ENCODE measurements at regions not wholly inside any gene's neighbourhood (a gene's known extent, or its start where the extent isn't known, plus 50 kb on each side); places are given as distances from the start of the nearest gene placed in this dataset.

- peaks cover 4% of the 10 kb centered on the region for H3K4me1 Mint-ChIP-seq (ENCODE audit: low read depth)
- no peak overlapping the region for H3K4me3 Mint-ChIP-seq
- no peaks in the 10 kb centered on the region for H3K9me3 Mint-ChIP-seq
- no peaks in the 10 kb centered on the region for H3K36me3 Mint-ChIP-seq (ENCODE audit: low read depth)
- peaks cover 6% of the 10 kb centered on the region for H3K27me3 Mint-ChIP-seq
- no peak overlapping the region for H3K27ac Mint-ChIP-seq
Measured at GRCh38 chr13:111458001-111458531, 137.6 kb downstream of the TEX29 start.

GRCh38 chr13:111458739-111459138, 138.3 kb downstream of the TEX29 start:
- H3K27ac Mint-ChIP-seq, result no peak overlapping the region
- H3K4me3 Mint-ChIP-seq, result no peak overlapping the region
- H3K27me3 Mint-ChIP-seq, result peaks cover 11% of the 10 kb centered on the region
- no peaks in the 10 kb centered on the region for H3K36me3 Mint-ChIP-seq (ENCODE audit: low read depth)
- H3K9me3 Mint-ChIP-seq, result no peaks in the 10 kb centered on the region
- peaks cover 4% of the 10 kb centered on the region for H3K4me1 Mint-ChIP-seq (ENCODE audit: low read depth)

GRCh38 chr13:111459803-111460547, 139.5 kb downstream of the TEX29 start:
- no peak overlapping the region for H3K4me3 Mint-ChIP-seq
- H3K27me3 Mint-ChIP-seq, result peaks cover 9% of the 10 kb centered on the region
- no peaks in the 10 kb centered on the region for H3K9me3 Mint-ChIP-seq
- H3K4me1 Mint-ChIP-seq (ENCODE audit: low read depth), result peaks cover 4% of the 10 kb centered on the region
- H3K27ac Mint-ChIP-seq, result no peak overlapping the region
- no peaks in the 10 kb centered on the region for H3K36me3 Mint-ChIP-seq (ENCODE audit: low read depth)

- Mint-ChIP-seq H3K9me3 (no peaks in the 10 kb centered on the region), H3K4me3 (no peak overlapping the region), H3K36me3 (ENCODE audit: low read depth) (no peaks in the 10 kb centered on the region), H3K27me3 (peaks cover 9% of the 10 kb centered on the region), H3K27ac (no peak overlapping the region), H3K4me1 (ENCODE audit: low read depth) (peaks cover 4% of the 10 kb centered on the region)
Measured at GRCh38 chr13:111460548-111461444, 140.4 kb downstream of the TEX29 start.

DNA sequence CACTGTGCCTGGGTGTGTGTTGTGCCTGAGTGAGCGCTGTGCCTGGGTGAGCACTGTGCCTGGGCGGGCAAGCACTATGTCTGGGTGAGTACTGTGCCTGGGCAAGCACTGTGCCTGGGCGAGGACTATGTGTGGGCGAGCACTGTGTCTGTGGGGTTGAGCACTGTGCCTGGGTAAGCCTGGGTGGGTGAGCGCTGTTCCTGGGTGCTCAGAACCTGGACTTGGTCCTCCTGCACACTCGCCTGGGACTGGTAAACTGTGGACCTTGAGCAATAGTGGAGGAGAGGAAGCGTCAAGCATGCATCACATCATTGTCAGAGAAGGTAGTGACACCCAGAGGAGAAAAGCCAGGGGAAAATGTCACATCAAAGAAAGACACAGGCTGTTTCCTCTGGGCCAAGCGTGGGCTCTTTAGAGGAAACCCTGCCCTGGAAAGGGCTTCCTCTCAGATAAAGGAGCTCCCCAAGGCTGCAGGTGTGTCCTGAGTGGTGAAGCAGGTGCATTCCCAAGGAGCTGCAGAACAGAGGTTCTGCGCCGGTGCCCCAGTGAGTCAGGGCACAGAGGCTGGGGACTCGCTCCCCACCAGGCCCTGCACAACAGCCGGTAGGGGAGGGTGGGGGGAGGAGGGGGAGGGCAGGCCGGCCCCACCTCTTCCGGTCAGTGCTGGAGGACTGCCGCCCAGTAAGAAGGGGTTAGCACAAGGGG, 141.2 kb downstream of the TEX29 start:
- no peaks in the 10 kb centered on the region for H3K36me3 Mint-ChIP-seq (ENCODE audit: low read depth)
- peaks cover 9% of the 10 kb centered on the region for H3K27me3 Mint-ChIP-seq
- no peak overlapping the region for H3K27ac Mint-ChIP-seq
- no peaks in the 10 kb centered on the region for H3K9me3 Mint-ChIP-seq
- no peak overlapping the region for H3K4me3 Mint-ChIP-seq
- H3K4me1 Mint-ChIP-seq (ENCODE audit: low read depth), result peaks cover 4% of the 10 kb centered on the region

DNA sequence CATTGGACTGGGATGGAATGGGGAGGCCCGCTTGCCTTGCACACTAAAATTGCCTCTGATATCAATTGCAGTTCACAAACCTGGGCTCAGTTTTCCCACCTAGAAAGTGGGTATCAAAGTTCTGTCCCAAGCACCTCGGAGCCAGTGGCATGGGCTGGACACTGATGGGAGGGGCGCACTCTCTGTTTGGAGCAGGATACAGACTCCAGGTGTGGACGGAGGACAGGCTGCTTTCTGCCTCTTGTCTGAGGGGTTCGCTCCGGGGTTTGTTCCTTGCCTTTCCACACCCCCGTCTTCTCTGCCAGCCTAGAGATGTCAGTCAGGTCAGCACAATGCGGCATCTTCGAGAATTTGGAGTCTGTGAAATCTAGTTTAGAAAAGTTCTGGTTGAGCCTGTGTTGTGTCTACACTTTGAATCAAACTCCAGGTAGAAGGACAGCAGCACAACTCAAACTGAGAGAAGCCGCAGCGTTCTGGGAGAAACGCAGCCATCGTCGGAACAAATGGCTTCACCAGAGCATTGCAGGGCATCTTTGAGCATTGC, 141.9 kb downstream of the TEX29 start:
- H3K4me1 Mint-ChIP-seq (ENCODE audit: low read depth), result peaks cover 4% of the 10 kb centered on the region

DNA sequence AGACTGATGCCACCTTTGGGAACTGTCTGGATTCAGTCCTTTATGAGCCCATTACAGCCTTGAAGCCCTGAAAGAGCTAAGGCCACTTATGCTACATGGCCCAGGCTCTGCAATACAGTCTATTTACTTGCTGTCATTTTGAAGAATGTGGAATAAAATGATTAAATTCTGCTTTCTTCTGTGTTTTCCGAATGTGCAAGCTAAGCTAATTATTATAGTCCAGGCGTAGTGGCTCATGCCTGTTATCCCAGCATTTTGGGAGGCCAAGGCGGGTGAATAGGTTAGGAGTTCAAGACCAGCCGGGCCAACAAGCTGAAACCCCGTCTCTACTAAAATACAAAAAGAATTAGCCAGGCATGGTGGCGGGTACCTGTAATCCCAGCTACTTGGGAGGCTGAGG, 142.5 kb downstream of the TEX29 start:
- Mint-ChIP-seq H3K36me3 (ENCODE audit: low read depth) (no peaks in the 10 kb centered on the region), H3K27ac (no peak overlapping the region), H3K4me1 (ENCODE audit: low read depth) (peaks cover 4% of the 10 kb centered on the region), H3K27me3 (peaks cover 17% of the 10 kb centered on the region), H3K9me3 (no peaks in the 10 kb centered on the region), H3K4me3 (no peak overlapping the region)

More for the DNA sequence above, 141.9 kb downstream of the TEX29 start:
- peaks cover 12% of the 10 kb centered on the region for H3K27me3 Mint-ChIP-seq
- H3K27ac Mint-ChIP-seq, result no peak overlapping the region
- no peak overlapping the region for H3K4me3 Mint-ChIP-seq
- H3K36me3 Mint-ChIP-seq (ENCODE audit: low read depth), result no peaks in the 10 kb centered on the region
- no peaks in the 10 kb centered on the region for H3K9me3 Mint-ChIP-seq

GRCh38 chr13:111467111-111467890, 146.9 kb downstream of the TEX29 start:
- no peaks in the 10 kb centered on the region for H3K36me3 Mint-ChIP-seq (ENCODE audit: low read depth)
- peaks cover 17% of the 10 kb centered on the region for H3K27me3 Mint-ChIP-seq
- H3K27ac Mint-ChIP-seq, result no peak overlapping the region
- H3K4me1 Mint-ChIP-seq (ENCODE audit: low read depth), result no peaks in the 10 kb centered on the region
- no peak overlapping the region for H3K4me3 Mint-ChIP-seq
- no peaks in the 10 kb centered on the region for H3K9me3 Mint-ChIP-seq

GRCh38 chr13:111468037-111468959, 147.9 kb downstream of the TEX29 start:
- no peaks in the 10 kb centered on the region for H3K36me3 Mint-ChIP-seq (ENCODE audit: low read depth)
- H3K4me3 Mint-ChIP-seq, result no peak overlapping the region
- no peaks in the 10 kb centered on the region for H3K4me1 Mint-ChIP-seq (ENCODE audit: low read depth)
- no peak overlapping the region for H3K27ac Mint-ChIP-seq
- H3K27me3 Mint-ChIP-seq, result peaks cover 17% of the 10 kb centered on the region
- H3K9me3 Mint-ChIP-seq, result no peaks in the 10 kb centered on the region

DNA sequence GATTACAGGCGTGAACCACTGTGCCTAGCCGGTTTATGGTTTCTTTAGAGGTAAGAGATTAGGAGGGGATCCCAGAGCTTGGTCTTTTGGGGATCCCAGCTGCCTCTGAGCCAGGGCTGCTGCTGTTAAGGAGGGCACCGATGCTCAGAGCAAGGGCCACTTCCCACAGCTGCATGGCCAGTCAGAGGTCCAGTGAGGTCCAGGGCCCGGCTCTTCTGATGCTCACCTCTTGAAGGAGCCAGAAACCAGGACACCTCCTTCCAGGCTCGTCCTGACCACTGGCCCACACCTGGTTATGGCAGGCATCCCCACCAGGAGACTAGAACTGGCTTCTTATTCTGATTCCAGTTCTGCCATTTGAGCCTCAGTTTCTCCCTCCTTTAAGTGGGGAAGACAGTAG, 149.0 kb downstream of the TEX29 start:
- no peaks in the 10 kb centered on the region for H3K9me3 Mint-ChIP-seq
- H3K4me3 Mint-ChIP-seq, result no peak overlapping the region
- no peaks in the 10 kb centered on the region for H3K4me1 Mint-ChIP-seq (ENCODE audit: low read depth)
- H3K36me3 Mint-ChIP-seq (ENCODE audit: low read depth), result no peaks in the 10 kb centered on the region
- peaks cover 8% of the 10 kb centered on the region for H3K27me3 Mint-ChIP-seq
- H3K27ac Mint-ChIP-seq, result no peak overlapping the region

DNA sequence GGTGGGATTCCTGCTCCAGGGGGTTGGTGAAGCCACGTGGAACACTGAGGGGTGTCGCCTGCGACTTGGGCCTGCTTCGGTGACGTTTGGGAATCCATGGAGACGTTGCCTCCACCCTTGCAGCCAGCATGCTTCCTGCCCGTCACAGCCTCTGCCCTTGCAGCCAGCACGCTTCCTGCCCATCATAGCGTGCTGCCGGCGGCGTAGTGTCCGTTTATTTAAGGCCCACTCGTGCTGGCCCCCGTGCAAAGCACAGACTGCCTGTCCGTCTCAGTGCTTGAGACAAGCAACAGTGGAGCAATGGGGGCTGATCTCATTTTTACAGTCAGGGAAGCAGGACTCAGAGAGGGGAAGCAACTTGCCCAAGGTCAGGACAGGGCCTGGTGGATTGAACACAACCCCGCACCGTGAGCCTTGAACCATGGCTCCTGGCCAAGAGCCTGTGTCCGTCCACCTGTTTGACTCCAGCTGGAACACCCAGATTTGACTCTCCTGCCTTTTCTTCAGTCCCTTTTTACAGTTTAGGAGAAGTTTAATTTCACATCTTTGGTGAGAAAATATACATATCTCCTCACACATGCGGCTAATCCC, 149.6 kb downstream of the TEX29 start:
- Mint-ChIP-seq H3K27me3 (peaks cover 8% of the 10 kb centered on the region), H3K9me3 (no peaks in the 10 kb centered on the region)

DNA sequence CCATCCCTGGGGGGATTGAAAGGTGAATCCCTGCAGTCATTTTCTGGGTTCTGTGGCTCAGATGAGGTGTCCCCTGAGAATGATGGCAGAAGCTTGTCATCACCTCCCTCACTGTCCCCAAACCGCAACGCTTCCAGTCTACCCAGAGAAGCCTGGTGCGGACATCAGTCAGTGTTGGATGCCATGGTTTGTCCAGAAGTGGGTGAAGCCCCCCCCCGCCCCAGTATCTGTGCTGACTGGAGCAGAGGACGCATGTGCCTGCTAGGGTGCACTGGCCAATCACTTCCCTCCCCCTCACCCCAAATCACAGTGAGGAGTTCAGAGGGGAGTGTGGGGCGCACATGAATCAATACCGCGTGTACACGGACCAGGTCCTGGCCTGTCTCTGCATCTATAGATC, 150.5 kb downstream of the TEX29 start:
- H3K4me1 Mint-ChIP-seq (ENCODE audit: low read depth), result no peaks in the 10 kb centered on the region
- no peaks in the 10 kb centered on the region for H3K9me3 Mint-ChIP-seq
- no peak overlapping the region for H3K27ac Mint-ChIP-seq
- no peaks in the 10 kb centered on the region for H3K36me3 Mint-ChIP-seq (ENCODE audit: low read depth)
- peaks cover 8% of the 10 kb centered on the region for H3K27me3 Mint-ChIP-seq
- H3K4me3 Mint-ChIP-seq, result no peak overlapping the region

More for the DNA sequence above, 149.6 kb downstream of the TEX29 start:
- H3K4me3 Mint-ChIP-seq, result no peak overlapping the region
- no peaks in the 10 kb centered on the region for H3K4me1 Mint-ChIP-seq (ENCODE audit: low read depth)
- no peaks in the 10 kb centered on the region for H3K36me3 Mint-ChIP-seq (ENCODE audit: low read depth)
- H3K27ac Mint-ChIP-seq, result no peak overlapping the region

- H3K27ac Mint-ChIP-seq, result no peak overlapping the region
- peaks cover 7% of the 10 kb centered on the region for H3K27me3 Mint-ChIP-seq
- H3K36me3 Mint-ChIP-seq (ENCODE audit: low read depth), result no peaks in the 10 kb centered on the region
- no peaks in the 10 kb centered on the region for H3K4me1 Mint-ChIP-seq (ENCODE audit: low read depth)
- no peak overlapping the region for H3K4me3 Mint-ChIP-seq
- no peaks in the 10 kb centered on the region for H3K9me3 Mint-ChIP-seq
Measured at GRCh38 chr13:111472083-111472482, 151.6 kb downstream of the TEX29 start.

All from stimulated activated naive CD8-positive, alpha-beta T cell treated with anti-CD3 and anti-CD28 coated beads, Interleukin-15, Interleukin-2, amounts not matched to agents 100 ng/mL and 50 ng/mL, for 24 hours (primary cell).